Activated gamma-delta T cell (primary cell): ENCODE measurements at regions not wholly inside any gene's neighbourhood (a gene's known extent, or its start where the extent isn't known, plus 50 kb on each side); places are given as distances from the start of the nearest gene placed in this dataset.
"Not testable (repeated sequence)": the region's sequence is repeated elsewhere in the genome, so short reads cannot be mapped to it uniquely, and the experiment has no call there.

ENCODE experiments used
- DNase-seq: peaks from one replicate; lab custom pipeline; 2025; lab: John Stamatoyannopoulos, UW

- DNase-seq = no peak
Measured at GRCh38 chr11:69904974-69905535, 85.8 kb upstream of the FGF3 start.

DNA sequence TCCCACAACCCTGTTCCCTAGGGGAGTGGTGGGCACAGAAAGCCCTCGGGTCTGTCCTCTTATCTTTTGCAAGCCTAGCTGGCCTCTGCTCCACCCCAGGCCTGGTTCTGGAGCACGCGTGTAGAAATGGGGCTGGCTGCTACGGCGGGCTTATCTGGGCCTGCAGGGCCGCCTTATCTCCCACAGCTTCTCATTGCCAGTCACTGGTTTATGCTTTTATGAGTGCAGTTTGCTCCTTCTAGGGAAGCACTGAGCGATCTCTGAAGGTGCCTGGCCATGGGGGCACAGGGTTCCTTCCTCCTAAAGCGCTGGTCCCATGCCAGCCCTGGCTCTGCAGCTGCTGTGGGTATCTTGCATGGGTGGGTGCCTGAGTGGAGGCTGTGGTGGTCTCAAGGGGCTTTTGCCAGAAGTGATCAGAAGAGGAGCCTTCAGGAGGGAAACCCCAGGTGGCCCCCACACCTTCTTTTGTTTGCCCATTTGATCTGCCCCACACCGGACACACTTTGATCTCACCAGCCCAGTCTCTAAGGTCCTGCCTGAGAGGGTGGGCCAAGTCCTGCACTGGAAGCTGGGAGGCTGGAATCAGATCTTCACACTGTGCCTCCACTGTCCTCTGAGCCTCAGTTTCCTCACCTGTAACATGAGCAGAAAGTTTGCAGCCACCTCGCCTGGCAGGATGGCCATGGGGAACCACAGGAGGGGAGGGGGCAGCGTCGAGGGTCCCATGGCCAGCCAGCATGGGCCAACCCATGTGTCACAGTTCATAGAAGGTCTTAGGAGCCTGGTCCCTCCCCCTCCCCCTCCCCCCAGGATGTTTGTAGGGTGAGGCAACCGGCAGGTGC is 86.6 kb upstream of the FGF3 start:
- DNase-seq = no peak

GRCh38 chr11:69906453-69906907 is 87.3 kb upstream of the FGF3 start:
- DNase-seq = no peak

- no peak for DNase-seq
Measured at GRCh38 chr11:69907611-69908010, 88.4 kb upstream of the FGF3 start.

GRCh38 chr11:69908511-69909220 is 89.5 kb upstream of the FGF3 start:
- no peak for DNase-seq

GRCh38 chr11:69909561-69910518 is 90.6 kb upstream of the FGF3 start:
- no peak for DNase-seq

DNA sequence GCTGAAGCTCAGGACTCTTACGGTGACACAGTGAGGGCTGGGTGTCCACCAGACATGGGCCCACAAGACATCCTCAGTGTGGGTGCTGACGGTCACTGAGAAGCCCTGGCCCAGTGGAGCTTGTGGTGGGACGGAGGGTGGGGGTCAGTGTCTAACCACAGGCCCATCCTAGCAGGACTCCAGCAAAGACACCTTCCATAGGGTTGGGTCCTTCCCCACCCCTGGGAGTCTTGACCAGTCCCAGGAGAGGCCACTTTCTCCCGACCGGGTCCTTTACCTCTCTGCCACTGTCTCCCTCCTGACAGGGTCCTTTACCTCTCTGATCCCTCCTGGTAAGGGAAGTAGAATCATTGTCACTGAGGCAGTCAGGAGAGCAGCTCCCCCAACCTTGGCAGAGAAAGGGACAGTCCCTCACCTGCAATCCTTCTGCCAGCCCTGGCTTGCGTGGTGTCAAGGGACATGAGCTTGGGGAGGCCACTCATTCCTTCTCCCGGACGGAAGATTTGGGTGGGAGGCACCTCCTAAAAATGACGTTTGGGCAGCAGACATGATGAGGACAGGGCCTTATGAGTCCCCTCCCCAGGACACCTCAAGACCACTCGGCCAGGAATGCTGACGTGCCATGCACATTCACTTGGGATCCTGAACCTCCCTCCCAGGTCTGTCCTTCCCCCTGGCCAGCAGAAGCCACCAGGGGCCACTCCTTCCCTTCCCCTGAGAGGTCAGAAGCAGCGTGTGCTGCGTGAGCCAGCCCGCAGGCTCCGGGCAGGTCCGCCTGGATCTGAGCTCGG is 91.5 kb upstream of the FGF3 start:
- DNase-seq = no peak

DNA sequence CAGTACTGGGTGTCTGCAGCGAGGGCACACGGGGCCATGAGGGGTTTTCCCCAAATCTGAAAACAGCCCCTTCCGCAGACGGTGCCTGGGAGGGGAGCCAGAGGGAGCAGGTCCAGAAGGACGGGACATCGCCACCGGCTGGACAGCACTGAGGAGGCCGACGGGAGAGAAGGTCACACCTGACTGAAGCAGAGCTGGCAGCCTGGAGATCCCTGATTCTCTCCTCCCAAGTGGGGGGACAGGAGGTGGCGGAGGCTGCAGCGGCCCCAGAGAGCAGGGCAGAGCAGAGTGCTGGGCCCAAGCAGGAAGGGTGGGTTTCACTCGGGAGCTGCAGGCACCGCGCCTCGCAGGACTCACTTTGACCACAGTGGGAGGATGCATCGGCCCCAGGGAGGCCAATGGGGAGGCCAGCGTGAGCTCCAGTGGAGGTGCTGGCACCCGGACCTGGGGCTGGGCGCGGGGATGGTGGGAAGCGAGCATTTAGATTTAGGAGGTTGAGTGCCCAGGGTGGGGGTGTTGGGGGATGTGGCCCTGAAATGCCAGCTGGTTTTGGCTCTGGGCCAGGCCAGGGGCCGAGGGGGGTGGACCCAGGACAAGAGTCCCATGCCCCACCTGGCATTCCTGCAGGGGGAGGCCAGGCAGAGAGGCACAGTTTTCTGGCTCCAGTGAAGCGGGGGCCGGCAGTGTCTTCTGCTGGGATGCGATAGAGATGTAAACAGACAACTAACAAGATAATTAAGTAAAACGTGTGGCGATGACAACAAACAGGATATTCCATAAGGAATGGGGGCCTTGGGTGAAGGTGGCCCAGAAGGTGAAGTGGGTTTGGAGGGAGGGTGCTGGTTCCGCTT is 92.3 kb upstream of the FGF3 start:
- no peak for DNase-seq

DNA sequence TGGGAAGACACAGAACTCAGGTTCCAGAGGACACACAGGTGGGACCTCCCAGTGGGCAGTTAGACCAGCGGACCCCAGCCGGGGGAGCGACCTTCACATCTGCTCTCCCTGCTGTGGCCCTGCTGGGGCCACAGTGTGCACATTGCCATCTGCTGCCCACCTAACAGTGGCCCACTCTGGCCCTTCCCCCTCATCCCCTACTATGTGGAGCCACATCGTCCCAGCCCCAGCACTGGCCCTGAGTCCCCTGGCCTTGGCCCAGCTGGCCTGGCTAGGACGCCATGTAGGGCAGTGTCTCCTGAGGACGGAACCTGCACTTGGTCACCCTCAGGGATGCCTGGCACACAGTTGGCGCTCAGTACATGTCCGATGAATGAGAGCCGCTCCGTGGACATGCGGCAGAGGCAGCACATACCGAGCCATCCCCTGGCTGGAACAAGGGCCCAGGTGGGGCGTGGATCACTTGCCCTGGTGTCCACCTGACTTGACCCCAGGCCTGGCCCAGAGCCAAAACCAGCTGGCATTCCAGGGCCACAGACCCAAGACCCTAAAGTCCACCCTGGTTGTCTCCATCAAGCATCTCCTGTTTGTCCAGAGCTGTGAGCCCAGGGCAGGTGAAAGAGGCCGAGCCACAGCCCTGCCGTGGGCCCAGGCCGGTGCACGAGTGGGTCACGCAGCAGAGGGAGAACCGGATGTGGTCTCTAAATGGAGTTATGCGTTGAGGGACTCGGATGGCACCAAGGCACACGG is 93.1 kb upstream of the FGF3 start:
- DNase-seq = no peak

- no peak for DNase-seq
Measured at GRCh38 chr11:69912911-69913451, 93.8 kb upstream of the FGF3 start.

GRCh38 chr11:69913591-69914285 is 94.5 kb upstream of the FGF3 start:
- DNase-seq = no peak

DNA sequence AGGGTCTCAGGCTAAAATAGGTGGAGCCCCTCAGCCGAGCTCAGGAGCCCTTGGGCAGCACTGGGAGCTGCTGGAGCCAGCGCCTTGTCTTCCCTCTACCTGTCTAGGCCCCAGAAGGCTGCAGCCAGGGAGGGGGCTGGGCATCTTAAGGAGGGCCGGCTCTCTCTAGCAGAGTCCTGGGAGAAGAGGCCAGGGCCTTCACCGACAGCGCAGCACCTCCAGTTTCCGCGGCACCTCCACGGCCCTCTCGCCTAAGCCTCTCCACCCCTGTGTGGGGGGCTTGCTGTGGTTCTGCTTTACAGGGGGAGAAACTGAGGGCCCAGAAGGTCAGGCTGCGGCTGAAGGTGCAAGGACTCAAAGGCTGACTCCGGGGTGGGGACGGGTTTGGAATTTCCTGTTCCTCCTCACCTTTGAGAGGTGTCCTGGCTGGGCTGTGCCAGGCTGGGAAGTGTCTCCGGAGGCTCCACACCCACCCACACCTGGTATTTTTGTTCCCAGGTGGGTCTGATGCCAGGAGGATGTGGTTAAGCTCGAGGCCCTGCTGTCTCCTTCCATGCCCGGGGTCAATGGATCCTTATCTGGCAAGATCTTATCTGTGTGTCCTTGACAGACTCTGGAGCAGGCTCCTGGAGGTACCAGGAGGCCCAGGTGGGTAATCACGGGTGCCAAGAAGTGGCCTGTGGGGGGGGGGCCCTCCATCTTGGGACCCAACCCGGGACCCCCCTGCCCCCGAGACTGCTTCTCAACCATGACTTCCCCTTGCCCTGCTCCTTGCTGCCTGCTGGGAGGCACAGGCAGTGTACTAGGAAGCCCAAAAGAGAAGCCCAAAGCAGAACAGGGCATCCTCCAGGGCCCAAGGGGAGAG is 95.3 kb upstream of the FGF3 start:
- DNase-seq = no peak

- DNase-seq = no peak
Measured at GRCh38 chr11:69915151-69915500, 95.9 kb upstream of the FGF3 start.

DNA sequence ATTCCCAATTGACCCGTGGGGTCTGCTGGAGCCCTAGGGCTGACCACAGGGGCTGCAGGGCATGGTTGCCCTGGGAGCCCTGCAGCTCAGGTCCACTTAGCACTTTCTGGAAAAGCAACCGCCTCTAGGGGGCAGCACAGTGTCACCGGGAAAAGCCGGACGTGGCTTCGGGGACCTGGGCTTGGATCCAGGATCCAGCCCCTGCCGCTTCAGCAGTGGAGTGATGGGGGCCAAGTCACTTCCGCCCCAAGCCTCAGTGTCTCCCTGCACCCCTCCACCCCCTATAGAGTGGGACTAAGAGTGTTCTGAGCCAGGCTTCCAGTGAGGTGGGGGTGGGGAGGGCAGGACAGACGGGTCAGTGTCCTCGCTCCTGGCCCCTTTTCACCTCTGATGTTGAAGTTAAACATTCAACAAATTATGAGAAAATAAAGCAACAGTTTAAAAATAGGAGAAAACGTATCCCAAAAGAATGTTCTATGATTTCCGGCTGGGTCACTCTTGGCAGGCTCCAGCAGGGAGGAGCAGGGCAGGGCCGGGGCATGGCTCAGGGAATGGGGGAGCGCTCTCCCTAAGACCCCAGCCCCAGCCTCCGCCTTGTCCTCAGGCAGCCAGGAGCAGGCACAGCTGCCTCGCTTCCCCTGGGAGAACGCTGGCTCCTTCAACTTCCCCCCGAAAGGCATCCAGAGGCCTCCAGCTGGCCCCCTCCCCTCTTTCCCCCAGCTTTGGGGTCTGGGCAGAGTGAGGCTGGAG is 96.5 kb upstream of the FGF3 start:
- DNase-seq = no peak

DNA sequence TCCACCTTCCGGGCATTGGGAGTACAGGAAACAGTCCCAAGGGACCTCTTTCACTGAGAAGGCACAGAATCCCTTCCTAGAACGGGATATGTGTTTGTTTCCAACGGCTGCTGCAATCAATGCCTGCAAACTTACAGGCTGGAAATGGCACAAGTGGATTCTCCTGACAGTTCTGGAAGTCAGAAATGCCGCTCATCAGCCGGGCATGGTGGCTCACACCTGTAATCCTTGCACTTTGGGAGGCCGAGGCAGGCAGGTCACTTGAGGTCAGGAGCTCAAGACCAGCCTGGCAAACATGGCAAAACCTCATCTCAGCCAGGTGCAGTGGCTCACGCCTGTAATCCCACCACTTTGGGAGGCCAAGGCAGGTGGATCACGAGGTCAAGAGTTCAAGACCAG is 97.0 kb upstream of the FGF3 start:
- DNase-seq = not testable (repeated sequence)

- DNase-seq = no peak
Measured at GRCh38 chr11:69916806-69917387, 97.7 kb upstream of the FGF3 start.
